HCT116 (cell line): ENCODE measurements at regions not wholly inside any gene's neighbourhood (a gene's known extent, or its start where the extent isn't known, plus 50 kb on each side); places are given as distances from the start of the nearest gene placed in this dataset.

Source experiments
- RAD21 ChIP-seq: IDR thresholded peaks from 2 replicates; pipeline ENCODE4 v1.6.1; 2012; ENCODE audit warnings: low read depth, mild to moderate bottlenecking
- TCF7L2 ChIP-seq: IDR thresholded peaks from 2 replicates; pipeline ENCODE4 v1.7.0; 2011; ENCODE audit warnings: borderline replicate concordance, inconsistent platforms; ENCODE audit not compliant: insufficient read depth, insufficient read length; ENCODE audit errors: extremely low read depth
- TF ChIP-seq, protein P1 (sequence below), 3 experiments: fragments of 200-600 bp in 1 of 3; sonication (generic) in 1 of 3; IDR thresholded peaks in 2 of 3; conservative IDR thresholded peaks in 1 of 3; 2 replicates each; pipeline ENCODE4 v1.5.1; 2012 to 2017; ENCODE audit warnings: low read depth in 2 of 3, low read length in 2 of 3, antibody characterized with exemption in 1 of 3, borderline replicate concordance in 1 of 3, control low read depth in 1 of 3, mild to moderate bottlenecking in 1 of 3, mixed read lengths in 1 of 3, mixed run types in 1 of 3, moderate library complexity in 1 of 3; ENCODE audit not compliant: insufficient read depth in 1 of 3

DNA sequence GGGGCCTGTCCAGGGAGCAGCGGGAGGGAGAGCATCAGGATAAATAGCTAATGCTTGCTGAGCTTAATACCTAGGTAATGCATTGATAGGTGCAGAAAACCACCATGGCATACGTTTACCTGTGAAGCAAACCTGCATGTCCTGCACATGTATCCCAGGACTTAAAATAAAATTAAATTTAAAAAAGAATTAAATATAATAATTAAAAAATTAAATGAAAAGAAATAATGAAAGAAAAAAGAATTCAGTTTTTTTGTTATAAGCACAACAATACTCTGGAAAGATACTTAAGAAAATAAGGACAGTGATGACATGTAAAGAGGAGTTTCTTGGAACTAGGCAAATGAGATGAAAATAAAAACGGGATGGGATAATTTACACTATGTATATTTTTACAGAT is 386.2 kb downstream of the LRRIQ3 start:
- TF ChIP-seq RAD21 (no peak), TCF7L2 (no peak)
- TF ChIP-seq, protein P1, sequence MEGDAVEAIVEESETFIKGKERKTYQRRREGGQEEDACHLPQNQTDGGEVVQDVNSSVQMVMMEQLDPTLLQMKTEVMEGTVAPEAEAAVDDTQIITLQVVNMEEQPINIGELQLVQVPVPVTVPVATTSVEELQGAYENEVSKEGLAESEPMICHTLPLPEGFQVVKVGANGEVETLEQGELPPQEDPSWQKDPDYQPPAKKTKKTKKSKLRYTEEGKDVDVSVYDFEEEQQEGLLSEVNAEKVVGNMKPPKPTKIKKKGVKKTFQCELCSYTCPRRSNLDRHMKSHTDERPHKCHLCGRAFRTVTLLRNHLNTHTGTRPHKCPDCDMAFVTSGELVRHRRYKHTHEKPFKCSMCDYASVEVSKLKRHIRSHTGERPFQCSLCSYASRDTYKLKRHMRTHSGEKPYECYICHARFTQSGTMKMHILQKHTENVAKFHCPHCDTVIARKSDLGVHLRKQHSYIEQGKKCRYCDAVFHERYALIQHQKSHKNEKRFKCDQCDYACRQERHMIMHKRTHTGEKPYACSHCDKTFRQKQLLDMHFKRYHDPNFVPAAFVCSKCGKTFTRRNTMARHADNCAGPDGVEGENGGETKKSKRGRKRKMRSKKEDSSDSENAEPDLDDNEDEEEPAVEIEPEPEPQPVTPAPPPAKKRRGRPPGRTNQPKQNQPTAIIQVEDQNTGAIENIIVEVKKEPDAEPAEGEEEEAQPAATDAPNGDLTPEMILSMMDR (IDR thresholded peaks at IDR 0.05 in 2 of 3, conservative IDR thresholded peaks at IDR 0.05 in 1 of 3; ENCODE audit: borderline replicate concordance in 1 of 3, insufficient read depth in 1 of 3, low read depth in 2 of 3, low read length in 2 of 3): no peak
